Activated CD4-positive, alpha-beta T cell treated with anti-CD3 and anti-CD28 coated beads, Interleukin-10, Interleukin-2, amounts not matched to agents 100 ng/mL and 50 ng/mL, durations not matched to agents 16 hours and 8 hours (primary cell): ENCODE measurements at regions not wholly inside any gene's neighbourhood (a gene's known extent, or its start where the extent isn't known, plus 50 kb on each side); places are given as distances from the start of the nearest gene placed in this dataset.
"Not testable (repeated sequence)": the region's sequence is repeated elsewhere in the genome, so short reads cannot be mapped to it uniquely, and the experiment has no call there.

Experiments used
- DNase-seq: peaks from one replicate; pipeline ENCODE4 v3.0.0-alpha.2; 2020

GRCh38 chr6:57989520-57990080 lies 672.2 kb downstream of the PRIM2 start:
- not testable (repeated sequence) for DNase-seq

GRCh38 chr6:57998858-57999619 lies 681.6 kb downstream of the PRIM2 start:
- DNase-seq, result not testable (repeated sequence)

- not testable (repeated sequence) for DNase-seq
Measured at GRCh38 chr6:58000233-58000632, 682.8 kb downstream of the PRIM2 start.

GRCh38 chr6:58003417-58004167 lies 686.2 kb downstream of the PRIM2 start:
- not testable (repeated sequence) for DNase-seq

GRCh38 chr6:58007334-58008000 lies 690.0 kb downstream of the PRIM2 start:
- DNase-seq, result not testable (repeated sequence)

- not testable (repeated sequence) for DNase-seq
Measured at GRCh38 chr6:58008001-58008335, 690.5 kb downstream of the PRIM2 start.

GRCh38 chr6:58011954-58012600 lies 694.6 kb downstream of the PRIM2 start:
- not testable (repeated sequence) for DNase-seq

- DNase-seq, result not testable (repeated sequence)
Measured at GRCh38 chr6:58016614-58017013, 699.2 kb downstream of the PRIM2 start.

- DNase-seq, result not testable (repeated sequence)
Measured at GRCh38 chr6:58028188-58028587, 710.8 kb downstream of the PRIM2 start.

GRCh38 chr6:58038213-58038612 lies 720.8 kb downstream of the PRIM2 start:
- DNase-seq, result not testable (repeated sequence)

- DNase-seq, result not testable (repeated sequence)
Measured at GRCh38 chr6:58046584-58046983, 729.2 kb downstream of the PRIM2 start.

- not testable (repeated sequence) for DNase-seq
Measured at GRCh38 chr6:58047389-58047788, 730.0 kb downstream of the PRIM2 start.

GRCh38 chr6:58047865-58048264 lies 730.4 kb downstream of the PRIM2 start:
- not testable (repeated sequence) for DNase-seq

GRCh38 chr6:58055465-58056176 lies 738.2 kb downstream of the PRIM2 start:
- not testable (repeated sequence) for DNase-seq

- DNase-seq, result not testable (repeated sequence)
Measured at GRCh38 chr6:58059701-58060100, 742.3 kb downstream of the PRIM2 start.

- not testable (repeated sequence) for DNase-seq
Measured at GRCh38 chr6:58063542-58063941, 746.1 kb downstream of the PRIM2 start.

- DNase-seq, result not testable (repeated sequence)
Measured at GRCh38 chr6:58067867-58068548, 750.6 kb downstream of the PRIM2 start.

- no peak for DNase-seq
Measured at GRCh38 chr6:58073263-58073662, 755.8 kb downstream of the PRIM2 start.

GRCh38 chr6:58090067-58090466 lies 772.6 kb downstream of the PRIM2 start:
- DNase-seq, result not testable (repeated sequence)

GRCh38 chr6:58097251-58097650 lies 779.8 kb downstream of the PRIM2 start:
- not testable (repeated sequence) for DNase-seq

- no peak for DNase-seq
Measured at GRCh38 chr6:58113960-58114359, 796.5 kb downstream of the PRIM2 start.
